ENCODE measurements at regions not wholly inside any gene's neighbourhood (a gene's known extent, or its start where the extent isn't known, plus 50 kb on each side); places are given as distances from the start of the nearest gene placed in this dataset.

DNA sequence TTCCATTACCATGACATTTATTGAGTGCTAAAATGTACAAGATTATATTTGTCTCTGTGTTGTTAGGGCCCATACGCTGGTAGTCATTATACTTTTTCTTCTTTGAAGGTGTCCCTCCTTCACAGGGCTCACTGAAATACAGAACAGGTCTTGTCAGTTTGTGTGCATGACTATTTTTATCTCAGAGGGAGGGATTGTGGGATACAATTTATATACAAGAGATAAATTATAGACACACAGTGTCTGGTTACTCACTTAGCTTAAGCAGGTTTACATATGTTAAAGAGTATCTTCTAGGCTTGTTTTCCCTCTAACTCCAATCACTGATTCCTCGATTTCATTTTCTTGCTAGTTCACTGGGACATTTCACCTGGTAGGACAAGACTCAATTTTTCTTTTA, 143.3 kb upstream of the GUCY1A1 start:
- Mint-ChIP-seq H3K4me1 (no peaks in the 10 kb centered on the region), H3K4me3 (no peak overlapping the region), H3K27ac (no peak overlapping the region), H3K27me3 (ENCODE audit: insufficient read depth, low read depth, poor library complexity) (no peaks in the 10 kb centered on the region), H3K9me3 (peaks cover 18% of the 10 kb centered on the region; the same call in 2 of the 3 replicates), H3K36me3 (ENCODE audit: low read depth) (peaks cover 8% of the 10 kb centered on the region; the same call in 2 of the 3 replicates)
- no peak for ATAC-seq
- no peaks in the 10 kb centered on the region for H3K4me1 ChIP-seq (ENCODE audit: insufficient read depth)
- H3K4me2 ChIP-seq = no peak overlapping the region
- H3K79me2 ChIP-seq (replicated peaks; ENCODE audit: insufficient read depth) = no peaks in the 10 kb centered on the region
- no peaks in the 10 kb centered on the region for H4K20me1 ChIP-seq (replicated peaks; ENCODE audit: insufficient read depth)
- no peaks in the 10 kb centered on the region for H3K9me2 ChIP-seq (ENCODE audit: insufficient read depth)
- no peak for DNase-seq (ENCODE audit: low spot score)
- no peak for TF ChIP-seq JUNB (IDR thresholded peaks at IDR 0.05; ENCODE audit: unreplicated experiment)
- H3K36me3 ChIP-seq (ENCODE audit: insufficient read depth) = no peaks in the 10 kb centered on the region
- no peak overlapping the region for H3K27ac ChIP-seq (ENCODE audit: low read depth)
- H3K4me3 ChIP-seq = no peak overlapping the region
- H2AFZ ChIP-seq = no peak overlapping the region
- no peaks in the 10 kb centered on the region for H3K27me3 ChIP-seq (ENCODE audit: insufficient read depth)
- no peaks in the 10 kb centered on the region for H3F3A ChIP-seq (replicated peaks; ENCODE audit: low read depth)

DNA sequence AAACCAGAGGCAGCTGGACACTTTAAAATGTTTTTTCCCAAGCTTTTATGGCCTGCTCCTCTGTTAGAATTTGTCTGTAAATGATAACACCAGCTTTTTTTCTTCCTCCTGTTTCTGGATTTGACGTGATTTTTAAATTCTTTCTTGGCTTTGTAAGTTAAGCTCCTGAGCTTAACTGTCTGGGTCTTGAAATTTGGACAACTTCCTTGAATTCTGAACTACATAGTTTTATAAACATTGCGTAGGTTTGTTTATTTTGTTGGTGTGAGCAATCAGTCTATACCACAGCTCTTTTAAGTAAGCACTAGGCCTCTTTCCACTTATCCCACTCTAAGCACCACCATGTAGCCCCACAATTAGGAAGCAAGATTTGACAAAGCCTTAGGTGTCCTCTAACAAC, 144.4 kb upstream of the GUCY1A1 start:
- Histone ChIP-seq H3K4me1 (ENCODE audit: insufficient read depth) (no peaks in the 10 kb centered on the region), H3K27me3 (ENCODE audit: insufficient read depth) (no peaks in the 10 kb centered on the region), H3K4me2 (no peak overlapping the region), H4K20me1 (replicated peaks; ENCODE audit: insufficient read depth) (no peaks in the 10 kb centered on the region), H3K36me3 (ENCODE audit: insufficient read depth) (no peaks in the 10 kb centered on the region), H3K9me2 (ENCODE audit: insufficient read depth) (no peaks in the 10 kb centered on the region), H3F3A (replicated peaks; ENCODE audit: low read depth) (no peaks in the 10 kb centered on the region), H3K4me3 (no peak overlapping the region), H3K27ac (ENCODE audit: low read depth) (no peak overlapping the region), H2AFZ (no peak overlapping the region), H3K79me2 (replicated peaks; ENCODE audit: insufficient read depth) (no peaks in the 10 kb centered on the region)
- H3K27me3 Mint-ChIP-seq (ENCODE audit: insufficient read depth, low read depth, poor library complexity) = no peaks in the 10 kb centered on the region
- no peak overlapping the region for H3K4me3 Mint-ChIP-seq
- peaks cover 18% of the 10 kb centered on the region; the same call in 2 of the 3 replicates for H3K9me3 Mint-ChIP-seq
- no peaks in the 10 kb centered on the region for H3K4me1 Mint-ChIP-seq
- peaks cover 8% of the 10 kb centered on the region; the same call in 2 of the 3 replicates for H3K36me3 Mint-ChIP-seq (ENCODE audit: low read depth)
- no peak overlapping the region for H3K27ac Mint-ChIP-seq
- ATAC-seq = no peak
- DNase-seq (ENCODE audit: low spot score) = no peak
- TF ChIP-seq, protein P1, sequence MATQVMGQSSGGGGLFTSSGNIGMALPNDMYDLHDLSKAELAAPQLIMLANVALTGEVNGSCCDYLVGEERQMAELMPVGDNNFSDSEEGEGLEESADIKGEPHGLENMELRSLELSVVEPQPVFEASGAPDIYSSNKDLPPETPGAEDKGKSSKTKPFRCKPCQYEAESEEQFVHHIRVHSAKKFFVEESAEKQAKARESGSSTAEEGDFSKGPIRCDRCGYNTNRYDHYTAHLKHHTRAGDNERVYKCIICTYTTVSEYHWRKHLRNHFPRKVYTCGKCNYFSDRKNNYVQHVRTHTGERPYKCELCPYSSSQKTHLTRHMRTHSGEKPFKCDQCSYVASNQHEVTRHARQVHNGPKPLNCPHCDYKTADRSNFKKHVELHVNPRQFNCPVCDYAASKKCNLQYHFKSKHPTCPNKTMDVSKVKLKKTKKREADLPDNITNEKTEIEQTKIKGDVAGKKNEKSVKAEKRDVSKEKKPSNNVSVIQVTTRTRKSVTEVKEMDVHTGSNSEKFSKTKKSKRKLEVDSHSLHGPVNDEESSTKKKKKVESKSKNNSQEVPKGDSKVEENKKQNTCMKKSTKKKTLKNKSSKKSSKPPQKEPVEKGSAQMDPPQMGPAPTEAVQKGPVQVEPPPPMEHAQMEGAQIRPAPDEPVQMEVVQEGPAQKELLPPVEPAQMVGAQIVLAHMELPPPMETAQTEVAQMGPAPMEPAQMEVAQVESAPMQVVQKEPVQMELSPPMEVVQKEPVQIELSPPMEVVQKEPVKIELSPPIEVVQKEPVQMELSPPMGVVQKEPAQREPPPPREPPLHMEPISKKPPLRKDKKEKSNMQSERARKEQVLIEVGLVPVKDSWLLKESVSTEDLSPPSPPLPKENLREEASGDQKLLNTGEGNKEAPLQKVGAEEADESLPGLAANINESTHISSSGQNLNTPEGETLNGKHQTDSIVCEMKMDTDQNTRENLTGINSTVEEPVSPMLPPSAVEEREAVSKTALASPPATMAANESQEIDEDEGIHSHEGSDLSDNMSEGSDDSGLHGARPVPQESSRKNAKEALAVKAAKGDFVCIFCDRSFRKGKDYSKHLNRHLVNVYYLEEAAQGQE (IDR thresholded peaks at IDR 0.05; ENCODE audit: unreplicated experiment) = no peak
- TF ChIP-seq EZH2 (IDR thresholded peaks at IDR 0.05; ENCODE audit: low read depth, unreplicated experiment) (no peak), ZNF114 (CRISPR knock-in tag; IDR thresholded peaks at IDR 0.05) (no peak)

DNA sequence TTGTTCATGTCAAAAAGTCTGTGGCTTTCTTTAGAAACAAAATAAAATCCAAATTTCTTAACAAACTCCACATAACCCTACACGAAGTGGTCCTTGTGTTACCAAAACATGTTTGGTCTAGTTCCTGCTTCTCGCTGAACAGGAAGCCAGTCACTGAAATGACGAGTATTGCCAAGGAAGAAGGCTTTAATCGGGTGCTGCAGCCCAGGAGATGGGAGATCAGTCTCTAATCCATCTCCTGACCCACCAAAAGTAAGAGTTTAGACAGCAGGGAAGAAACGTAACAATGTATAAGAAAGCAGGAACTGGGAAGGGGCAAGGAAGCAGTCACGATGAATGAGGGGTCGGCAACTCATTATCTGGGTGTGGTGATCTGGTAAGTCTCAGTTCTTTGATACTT, 144.6 kb upstream of the MAP9 start:
- no peaks in the 10 kb centered on the region for H3F3A ChIP-seq (replicated peaks; ENCODE audit: low read depth)
- Mint-ChIP-seq H3K4me1 (no peaks in the 10 kb centered on the region), H3K4me3 (no peak overlapping the region), H3K9me3 (peaks cover 18% of the 10 kb centered on the region; the same call in 2 of the 3 replicates), H3K36me3 (ENCODE audit: low read depth) (peaks cover 8% of the 10 kb centered on the region; the same call in 2 of the 3 replicates), H3K27ac (no peak overlapping the region), H3K27me3 (ENCODE audit: insufficient read depth, low read depth, poor library complexity) (no peaks in the 10 kb centered on the region)
- H3K79me2 ChIP-seq (replicated peaks; ENCODE audit: insufficient read depth) = no peaks in the 10 kb centered on the region
- ATAC-seq (no peak), DNase-seq (ENCODE audit: low spot score) (no peak)
- H3K36me3 ChIP-seq (ENCODE audit: insufficient read depth) = no peaks in the 10 kb centered on the region
- no peak overlapping the region for H3K4me2 ChIP-seq
- H3K4me3 ChIP-seq = no peak overlapping the region
- H3K27me3 ChIP-seq (ENCODE audit: insufficient read depth) = no peaks in the 10 kb centered on the region
- H4K20me1 ChIP-seq (replicated peaks; ENCODE audit: insufficient read depth) = no peaks in the 10 kb centered on the region
- no peak overlapping the region for H2AFZ ChIP-seq
- H3K9me2 ChIP-seq (ENCODE audit: insufficient read depth) = no peaks in the 10 kb centered on the region
- no peaks in the 10 kb centered on the region for H3K4me1 ChIP-seq (ENCODE audit: insufficient read depth)
- no peak overlapping the region for H3K27ac ChIP-seq (ENCODE audit: low read depth)
- TF ChIP-seq, protein P1 (IDR thresholded peaks at IDR 0.05; ENCODE audit: unreplicated experiment) = no peak
- TF ChIP-seq STAT1 (IDR thresholded peaks at IDR 0.05; ENCODE audit: unreplicated experiment) = no peak
- no peak for TF ChIP-seq CREB1 (CRISPR knock-in tag; IDR thresholded peaks at IDR 0.05; ENCODE audit: low read depth)

Data from GM23338 (cell line).